ENCODE measurements at regions not wholly inside any gene's neighbourhood (a gene's known extent, or its start where the extent isn't known, plus 50 kb on each side); places are given as distances from the start of the nearest gene placed in this dataset.

DNA sequence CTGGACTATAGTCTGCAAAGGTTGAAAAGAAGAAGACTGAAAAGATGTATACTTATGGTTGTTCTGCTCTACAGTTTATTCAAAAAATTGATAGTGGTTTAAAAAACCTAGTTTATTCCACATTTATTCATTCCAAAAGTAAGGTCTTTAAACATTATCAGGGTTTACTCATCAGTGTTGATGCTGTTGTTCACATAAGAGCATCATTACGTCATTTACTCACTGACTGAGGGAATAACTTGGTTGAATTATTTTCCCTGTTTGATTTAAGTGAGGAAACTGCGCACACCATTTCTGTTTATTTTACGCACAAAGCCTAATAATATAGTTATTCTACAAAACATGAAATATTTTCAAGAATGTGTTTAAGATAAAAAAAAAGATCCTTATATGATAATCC is 303.1 kb upstream of the PRKD1 start:
- TF ChIP-seq, protein P1, sequence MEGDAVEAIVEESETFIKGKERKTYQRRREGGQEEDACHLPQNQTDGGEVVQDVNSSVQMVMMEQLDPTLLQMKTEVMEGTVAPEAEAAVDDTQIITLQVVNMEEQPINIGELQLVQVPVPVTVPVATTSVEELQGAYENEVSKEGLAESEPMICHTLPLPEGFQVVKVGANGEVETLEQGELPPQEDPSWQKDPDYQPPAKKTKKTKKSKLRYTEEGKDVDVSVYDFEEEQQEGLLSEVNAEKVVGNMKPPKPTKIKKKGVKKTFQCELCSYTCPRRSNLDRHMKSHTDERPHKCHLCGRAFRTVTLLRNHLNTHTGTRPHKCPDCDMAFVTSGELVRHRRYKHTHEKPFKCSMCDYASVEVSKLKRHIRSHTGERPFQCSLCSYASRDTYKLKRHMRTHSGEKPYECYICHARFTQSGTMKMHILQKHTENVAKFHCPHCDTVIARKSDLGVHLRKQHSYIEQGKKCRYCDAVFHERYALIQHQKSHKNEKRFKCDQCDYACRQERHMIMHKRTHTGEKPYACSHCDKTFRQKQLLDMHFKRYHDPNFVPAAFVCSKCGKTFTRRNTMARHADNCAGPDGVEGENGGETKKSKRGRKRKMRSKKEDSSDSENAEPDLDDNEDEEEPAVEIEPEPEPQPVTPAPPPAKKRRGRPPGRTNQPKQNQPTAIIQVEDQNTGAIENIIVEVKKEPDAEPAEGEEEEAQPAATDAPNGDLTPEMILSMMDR (IDR thresholded peaks at IDR 0.05) = no peak
- H3K9me3 Mint-ChIP-seq (ENCODE audit: low read depth) = no peaks in the 10 kb centered on the region

DNA sequence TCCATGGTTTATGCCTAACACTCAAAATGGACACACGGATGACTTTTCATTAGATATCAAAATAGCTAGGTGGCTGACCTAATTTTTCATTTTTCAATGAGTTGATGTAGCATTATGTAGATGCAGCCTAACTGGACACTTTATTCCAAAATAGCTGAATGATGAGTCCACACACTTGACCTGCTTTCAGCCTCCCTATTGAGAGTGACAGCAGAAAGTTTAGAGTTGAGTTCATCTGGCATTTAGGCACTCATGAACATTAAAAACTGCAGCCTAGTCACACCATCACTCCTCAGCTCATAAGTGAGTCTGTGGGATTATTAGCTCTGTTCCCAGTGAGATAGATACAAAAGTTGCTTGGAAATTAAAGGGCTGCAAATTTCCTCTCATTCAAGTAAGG is 307.3 kb upstream of the PRKD1 start:
- H3K27me3 Mint-ChIP-seq (ENCODE audit: low read depth) = peaks cover 18% of the 10 kb centered on the region
- H3K36me3 Mint-ChIP-seq (ENCODE audit: low read depth) = no peaks in the 10 kb centered on the region
- H3K4me3 Mint-ChIP-seq (ENCODE audit: unreplicated experiment) = no peak overlapping the region
- DNase-seq (ENCODE audit: low spot score) = no peak
- no peaks in the 10 kb centered on the region for H3K9me3 Mint-ChIP-seq (ENCODE audit: low read depth)
- H3K4me1 Mint-ChIP-seq (ENCODE audit: low read depth) = no peaks in the 10 kb centered on the region
- H3K27ac Mint-ChIP-seq (ENCODE audit: unreplicated experiment) = no peak overlapping the region
- TF ChIP-seq, protein P1 (IDR thresholded peaks at IDR 0.05) = no peak

More for the DNA sequence above, 303.1 kb upstream of the PRKD1 start:
- H3K36me3 Mint-ChIP-seq (ENCODE audit: low read depth) = no peaks in the 10 kb centered on the region
- H3K4me3 Mint-ChIP-seq (ENCODE audit: unreplicated experiment) = no peak overlapping the region
- peaks cover 3% of the 10 kb centered on the region for H3K4me1 Mint-ChIP-seq (ENCODE audit: low read depth)
- H3K27me3 Mint-ChIP-seq (ENCODE audit: low read depth) = peaks cover 17% of the 10 kb centered on the region
- DNase-seq (ENCODE audit: low spot score) = no peak
- H3K27ac Mint-ChIP-seq (ENCODE audit: unreplicated experiment) = no peak overlapping the region

DNA sequence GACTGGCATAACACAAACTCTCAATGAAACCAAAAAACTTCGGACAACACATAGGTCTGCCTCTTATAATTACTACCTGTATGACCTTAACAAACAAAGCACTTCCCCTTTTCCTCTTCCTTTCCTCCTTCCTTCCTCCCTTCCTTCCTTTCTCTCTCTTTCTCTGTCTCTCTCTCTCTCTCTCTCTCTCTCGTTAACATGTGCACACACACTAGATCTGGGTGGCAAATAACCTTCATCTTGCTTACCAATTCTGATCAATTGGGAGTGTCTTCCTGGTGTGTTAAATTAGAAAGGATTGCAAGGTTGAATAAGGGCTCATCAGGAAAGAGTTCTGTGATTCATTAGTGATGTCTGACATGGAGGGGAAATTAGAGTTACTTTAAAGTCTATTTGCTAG is 307.8 kb upstream of the PRKD1 start:
- no peaks in the 10 kb centered on the region for H3K9me3 Mint-ChIP-seq (ENCODE audit: low read depth)
- no peak overlapping the region for H3K27ac Mint-ChIP-seq (ENCODE audit: unreplicated experiment)
- no peak for DNase-seq (ENCODE audit: low spot score)
- no peaks in the 10 kb centered on the region for H3K4me1 Mint-ChIP-seq (ENCODE audit: low read depth)
- no peaks in the 10 kb centered on the region for H3K36me3 Mint-ChIP-seq (ENCODE audit: low read depth)
- peaks cover 16% of the 10 kb centered on the region for H3K27me3 Mint-ChIP-seq (ENCODE audit: low read depth)
- TF ChIP-seq, protein P1 (IDR thresholded peaks at IDR 0.05) = no peak
- no peak overlapping the region for H3K4me3 Mint-ChIP-seq (ENCODE audit: unreplicated experiment)

DNA sequence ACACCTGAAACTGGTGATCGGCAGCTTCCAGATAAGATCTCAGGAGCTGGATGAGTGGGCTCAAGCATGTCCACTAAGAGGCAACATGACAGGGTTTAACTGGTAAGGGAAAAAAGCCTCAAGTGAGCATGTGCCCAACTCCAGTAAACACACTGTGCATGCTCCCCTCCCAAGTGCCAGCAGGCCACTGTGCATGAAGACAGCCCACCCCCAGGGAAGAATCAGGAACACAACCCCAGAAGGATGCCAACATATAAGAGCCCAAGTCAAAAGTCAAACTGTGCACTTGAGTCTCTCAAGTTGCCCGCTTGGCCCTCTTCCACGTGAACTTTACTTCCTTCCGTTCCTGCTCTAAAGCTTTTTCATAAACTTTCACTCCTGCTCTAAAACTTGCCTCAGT is 311.3 kb upstream of the PRKD1 start:
- Mint-ChIP-seq H3K9me3 (ENCODE audit: low read depth) (no peaks in the 10 kb centered on the region), H3K27me3 (ENCODE audit: low read depth) (peaks cover 13% of the 10 kb centered on the region), H3K27ac (ENCODE audit: unreplicated experiment) (no peak overlapping the region), H3K4me3 (ENCODE audit: unreplicated experiment) (no peak overlapping the region), H3K36me3 (ENCODE audit: low read depth) (no peaks in the 10 kb centered on the region), H3K4me1 (ENCODE audit: low read depth) (no peaks in the 10 kb centered on the region)
- DNase-seq (ENCODE audit: low spot score) = no peak
- TF ChIP-seq, protein P1 (IDR thresholded peaks at IDR 0.05) = no peak

DNA sequence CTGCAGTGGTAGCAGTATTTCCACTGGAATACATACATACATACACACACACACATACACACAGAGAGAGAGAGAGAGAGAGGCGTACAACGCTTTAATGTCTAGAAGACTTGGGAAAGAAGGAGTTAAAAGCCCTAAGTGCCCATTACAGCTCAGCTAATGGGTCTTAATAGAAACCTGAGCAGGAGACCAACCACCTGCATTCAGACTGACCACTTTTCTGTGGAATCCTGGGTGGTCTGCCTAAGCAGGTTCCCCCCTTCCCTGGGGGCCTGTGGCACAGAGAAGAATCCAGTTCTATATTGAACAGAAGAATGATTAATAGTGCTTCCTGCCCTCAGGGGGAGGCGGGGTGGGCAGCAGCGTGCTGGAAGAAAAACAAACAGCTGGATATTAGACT is 312.4 kb upstream of the PRKD1 start:
- TF ChIP-seq, protein P1 (IDR thresholded peaks at IDR 0.05) = no peak
- no peaks in the 10 kb centered on the region for H3K9me3 Mint-ChIP-seq (ENCODE audit: low read depth)
- DNase-seq (ENCODE audit: low spot score) = no peak
- H3K4me1 Mint-ChIP-seq (ENCODE audit: low read depth) = no peaks in the 10 kb centered on the region
- peaks cover 13% of the 10 kb centered on the region for H3K27me3 Mint-ChIP-seq (ENCODE audit: low read depth)
- no peak overlapping the region for H3K4me3 Mint-ChIP-seq (ENCODE audit: unreplicated experiment)
- H3K36me3 Mint-ChIP-seq (ENCODE audit: low read depth) = no peaks in the 10 kb centered on the region
- no peak overlapping the region for H3K27ac Mint-ChIP-seq (ENCODE audit: unreplicated experiment)
